K562 (cell line): ENCODE measurements at regions not wholly inside any gene's neighbourhood (a gene's known extent, or its start where the extent isn't known, plus 50 kb on each side); places are given as distances from the start of the nearest gene placed in this dataset.

Source experiments
- ATAC-seq: fragments of 200-7000 bp; cut with Tn5 transposase; 3 replicates; pipeline ENCODE4 v1.9.1; 2020; ENCODE audit warnings: moderate library complexity
- BruUV-seq: library from RNA; stranded (reverse); fragments of 400-500 nt; replicated peaks from 2 replicates; lab custom pipeline; 2021; lab: Mats Ljungman, UMichigan
- CTCF ChIA-PET: fragments of 300-600 bp; formaldehyde crosslinking; extraction: SDS; loops from one replicate; lab custom pipeline; 2021; ENCODE audit warnings: low intra/inter-chr PET ratio; lab: Yijun Ruan, JAX
- POLR2A ChIA-PET: fragments of 300-600, 350-650 bp; sonication (Branson Sonifier 250); formaldehyde crosslinking; extraction: SDS; loops from one replicate; lab custom pipeline; 2021; ENCODE audit warnings: antibody characterized with exemption, inconsistent platforms; lab: Yijun Ruan, JAX
- DNase-seq, 4 experiments: peaks; one replicate each; pipeline versions ENCODE4 v3.0.0 to v3.0.0-alpha.2; 2011 to 2018; ENCODE audit warnings: low spot score in 3 of 4, mixed read lengths in 3 of 4; ENCODE audit errors: extremely low read depth in 1 of 4
- FAIRE-seq: peaks from 2 replicates; lab custom pipeline; 2011; peaks lifted over from hg19 to GRCh38; lab: Jason Lieb, UNC
- H2AFZ ChIP-seq: 2 replicates; pipeline ENCODE4 v1.6.0; 2011; ENCODE audit warnings: low read depth, low read length, control low read depth, inconsistent platforms
- H3K27ac ChIP-seq: fragments of 200-600 bp; 3 replicates; pipeline ENCODE4 v1.8.0; 2011; ENCODE audit warnings: low read depth, mild to moderate bottlenecking, control low read depth, inconsistent platforms, low read length, moderate library complexity, mixed read lengths; ENCODE audit errors: extremely low read depth
- H3K27me3 ChIP-seq, 2 experiments: fragments of 300-600 bp in 1 of 2; 2 replicates in 1 of 2; 3 replicates in 1 of 2; pipeline versions ENCODE4 v1.6.0 to v1.8.0; 2011; ENCODE audit warnings: inconsistent platforms in 2 of 2, low read length in 2 of 2, mild to moderate bottlenecking in 1 of 2, mixed read lengths in 1 of 2, moderate library complexity in 1 of 2; ENCODE audit not compliant: control insufficient read depth in 2 of 2, insufficient read depth in 2 of 2
- H3K36me3 ChIP-seq: fragments of 300-600 bp; 3 replicates; pipeline ENCODE4 v1.8.0; 2011; ENCODE audit warnings: mild to moderate bottlenecking, low read length, inconsistent platforms; ENCODE audit not compliant: control insufficient read depth, insufficient read depth
- H3K4me1 ChIP-seq, 2 experiments: fragments of 200-600 bp in 1 of 2; replicated peaks in 1 of 2; 2 replicates in 1 of 2; 3 replicates in 1 of 2; pipeline versions ENCODE4 v1.5.1 to v1.8.0; 2011; ENCODE audit warnings: inconsistent platforms in 2 of 2, low read length in 2 of 2, mild to moderate bottlenecking in 1 of 2, mixed read lengths in 1 of 2, moderate library complexity in 1 of 2; ENCODE audit not compliant: control insufficient read depth in 2 of 2, insufficient read depth in 2 of 2
- H3K4me2 ChIP-seq: 2 replicates; pipeline ENCODE4 v1.6.1; 2011; ENCODE audit warnings: low read length, control low read depth, inconsistent platforms, mixed read lengths; ENCODE audit not compliant: insufficient read depth
- H3K4me3 ChIP-seq: fragments of 200-600 bp; sonication (generic), shearing (Covaris generic); 2 replicates; pipeline ENCODE4 v1.5.1; 2016; ENCODE audit warnings: control low read depth, inconsistent platforms
- H3K79me2 ChIP-seq: fragments of 200-600 bp; 3 replicates; pipeline ENCODE4 v1.8.0; 2011; ENCODE audit warnings: low read length, inconsistent platforms; ENCODE audit not compliant: control insufficient read depth, insufficient read depth
- H3K9ac ChIP-seq, 2 experiments: 2 replicates each; pipeline versions ENCODE4 v1.6.0 to v1.6.1; 2011; ENCODE audit warnings: low read depth in 2 of 2, low read length in 2 of 2, control low read depth in 1 of 2, inconsistent platforms in 1 of 2, mild to moderate bottlenecking in 1 of 2, mixed read lengths in 1 of 2; ENCODE audit not compliant: insufficient read depth in 1 of 2
- H3K9me1 ChIP-seq: one replicate; pipeline ENCODE4 v1.6.0; 2011; ENCODE audit warnings: inconsistent platforms, mild to moderate bottlenecking, low read length, moderate library complexity; ENCODE audit not compliant: control insufficient read depth, insufficient read depth
- H3K9me3 ChIP-seq: replicated peaks from 2 replicates; pipeline ENCODE4 v1.5.1; 2011; ENCODE audit warnings: low read depth, low read length, inconsistent platforms; ENCODE audit not compliant: control insufficient read depth, insufficient read depth
- H4K20me1 ChIP-seq: replicated peaks from 2 replicates; pipeline ENCODE4 v1.6.1; 2011; ENCODE audit warnings: low read length, inconsistent platforms, mixed read lengths; ENCODE audit not compliant: control insufficient read depth, insufficient read depth
- BHLHE40 ChIP-seq: IDR thresholded peaks from 2 replicates; pipeline ENCODE4 v1.6.1; 2011; ENCODE audit warnings: low read length, improper control_type of control experiment
- FOXA3 ChIP-seq, 2 experiments: fragments of 450-650 bp in 1 of 2; sonication (generic) in 1 of 2; formaldehyde crosslinking; IDR thresholded peaks in 1 of 2; conservative IDR thresholded peaks in 1 of 2; 2 replicates each; pipeline versions ENCODE4 v1.4.0 to v1.8.0; 2020 to 2022; ENCODE audit warnings: mild to moderate bottlenecking in 2 of 2, missing genetic modification reagents in 1 of 2
- GTF2F1 ChIP-seq: IDR thresholded peaks from 2 replicates; pipeline ENCODE4 v1.6.1; 2011; ENCODE audit warnings: low read depth, low read length, improper control_type of control experiment
- MAFG ChIP-seq: fragments of 450-650 bp; conservative IDR thresholded peaks from 2 replicates; pipeline ENCODE4 v1.6.1; 2016; ENCODE audit warnings: missing genetic modification characterization, missing compliant biosample characterization
- NFE2 ChIP-seq: IDR thresholded peaks from 2 replicates; pipeline ENCODE4 v1.6.1; 2014; ENCODE audit warnings: antibody characterized with exemption, low read depth
- RFX1 ChIP-seq: fragments of 450-650 bp; IDR thresholded peaks from 2 replicates; pipeline ENCODE4 v1.6.1; 2016; ENCODE audit warnings: mild to moderate bottlenecking, moderate library complexity
- SNRNP70 ChIP-seq: fragments of 200-400 bp; formaldehyde crosslinking; optimal IDR thresholded peaks from 2 replicates; pipeline ENCODE3; 2017; ENCODE audit warnings: low read depth, low read length
- ZNF239 ChIP-seq: fragments of 250-450 bp; sonication (Bioruptor Pico); IDR thresholded peaks from 2 replicates; pipeline ENCODE4 v1.4.0; 2020; ENCODE audit warnings: mild to moderate bottlenecking
- ZNF316 ChIP-seq: fragments of 450-650 bp; IDR thresholded peaks from 2 replicates; pipeline ENCODE4 v1.6.1; 2016
- ZNF431 ChIP-seq: sonication (generic); formaldehyde crosslinking; IDR thresholded peaks from 2 replicates; pipeline ENCODE4 v1.8.0; 2022; ENCODE audit warnings: mild to moderate bottlenecking, missing genetic modification reagents
- ZNF584 ChIP-seq: fragments of 200-800 bp; sonication (Bioruptor generic); IDR thresholded peaks from 2 replicates; pipeline ENCODE4 v1.6.1; 2016; ENCODE audit warnings: low read depth, mild to moderate bottlenecking, missing genetic modification characterization, missing compliant biosample characterization
- ZNF76 ChIP-seq: fragments of 250-450 bp; sonication (Bioruptor Pico); IDR thresholded peaks from 2 replicates; pipeline ENCODE4 v1.4.0; 2020; ENCODE audit warnings: mild to moderate bottlenecking, moderate library complexity, borderline replicate concordance
- WGBS: fragments of 100-300 bp; shearing (Covaris generic); methylation state at CpG from one replicate; pipeline ENCODE4 v1.1.6; 2016; ENCODE audit warnings: low coverage, mixed read lengths; ENCODE audit not compliant: insufficient coverage; ENCODE audit errors: missing lambda C conversion rate; 5-methylcytosine and 5-hydroxymethylcytosine counted together
- in situ Hi-C: fragments of 300-500 bp; cut with MboI; formaldehyde crosslinking; loops from 4 replicates; pipeline ENCODE4 v1.15.0; 2018; ENCODE audit warnings: inconsistent platforms, mixed read lengths
- intact Hi-C: fragments of 100-400 bp; cut with micrococcal nuclease; formaldehyde crosslinking; loops from 2 replicates; pipeline ENCODE4 v1.14.2; 2022
- TF ChIP-seq, protein P1 (sequence below), 3 experiments: IDR thresholded peaks in 2 of 3; conservative IDR thresholded peaks in 1 of 3; 2 replicates each; pipeline ENCODE4 v1.5.1; 2011 to 2012; ENCODE audit warnings: low read length in 3 of 3, mild to moderate bottlenecking in 3 of 3, control low read depth in 2 of 3, improper control_type of control experiment in 1 of 3, inconsistent platforms in 1 of 3, low read depth in 1 of 3, mixed read lengths in 1 of 3, moderate library complexity in 1 of 3; ENCODE audit not compliant: insufficient read depth in 2 of 3

DNA sequence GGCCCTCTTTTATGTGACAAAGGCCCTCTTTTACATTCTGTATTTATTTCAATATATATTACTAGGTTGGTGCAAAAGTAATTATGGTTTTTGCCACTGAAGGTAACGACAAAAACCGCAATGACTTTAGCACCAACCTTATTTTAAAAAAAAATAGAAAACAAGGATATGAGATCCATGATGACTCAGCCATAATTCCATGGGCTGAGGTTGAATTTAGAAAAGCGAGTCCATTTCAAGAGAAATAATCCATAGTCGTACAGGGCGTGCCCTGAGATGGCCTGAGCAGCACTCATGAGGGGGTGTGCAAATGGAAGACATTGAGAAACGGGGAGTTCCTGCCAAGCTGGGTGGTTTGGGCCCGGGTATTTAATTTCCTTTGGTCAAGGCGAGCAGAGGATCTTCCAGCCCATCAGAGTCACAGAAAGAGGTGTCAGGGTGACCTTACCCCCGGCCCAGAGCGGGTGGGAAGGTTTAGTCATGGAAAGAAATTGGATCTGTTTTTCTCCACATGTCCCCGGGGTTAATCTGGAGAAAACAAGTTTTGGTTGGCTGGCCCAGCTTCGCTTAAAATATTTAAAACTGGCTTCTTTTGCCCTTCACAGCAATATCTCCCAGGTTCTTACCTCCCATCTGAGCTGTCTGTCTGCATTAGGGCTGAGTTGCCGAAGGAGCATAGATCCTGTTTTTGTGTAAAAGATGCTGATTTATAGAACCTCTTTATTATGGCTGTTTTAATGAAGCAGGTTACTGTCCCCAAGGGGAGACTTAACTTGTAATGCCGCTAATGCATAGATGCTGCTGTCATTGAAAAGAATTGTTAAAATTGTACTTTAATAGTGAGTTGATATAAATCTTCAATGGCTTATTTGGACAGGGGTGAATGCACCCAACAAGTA is 255.6 kb downstream of the PREX1 start:
- BruUV-seq = no TSS peak
- ChIA-PET CTCF (no interaction called here), POLR2A (interaction anchor here (0.6 kb wide), 1 partner anchor 847 kb away, joined by 4 read pairs; no protein-coding TSS in a partner anchor)
- DNase-seq = no peak
- H3K9ac ChIP-seq = no peak overlapping the region
- H3K27ac ChIP-seq = no peak overlapping the region
- intact Hi-C loops (no loop called here), in situ Hi-C loops (no loop called here)
- no peak for FAIRE-seq
- H3K4me2 ChIP-seq = no peak overlapping the region
- TF ChIP-seq, protein P1, sequence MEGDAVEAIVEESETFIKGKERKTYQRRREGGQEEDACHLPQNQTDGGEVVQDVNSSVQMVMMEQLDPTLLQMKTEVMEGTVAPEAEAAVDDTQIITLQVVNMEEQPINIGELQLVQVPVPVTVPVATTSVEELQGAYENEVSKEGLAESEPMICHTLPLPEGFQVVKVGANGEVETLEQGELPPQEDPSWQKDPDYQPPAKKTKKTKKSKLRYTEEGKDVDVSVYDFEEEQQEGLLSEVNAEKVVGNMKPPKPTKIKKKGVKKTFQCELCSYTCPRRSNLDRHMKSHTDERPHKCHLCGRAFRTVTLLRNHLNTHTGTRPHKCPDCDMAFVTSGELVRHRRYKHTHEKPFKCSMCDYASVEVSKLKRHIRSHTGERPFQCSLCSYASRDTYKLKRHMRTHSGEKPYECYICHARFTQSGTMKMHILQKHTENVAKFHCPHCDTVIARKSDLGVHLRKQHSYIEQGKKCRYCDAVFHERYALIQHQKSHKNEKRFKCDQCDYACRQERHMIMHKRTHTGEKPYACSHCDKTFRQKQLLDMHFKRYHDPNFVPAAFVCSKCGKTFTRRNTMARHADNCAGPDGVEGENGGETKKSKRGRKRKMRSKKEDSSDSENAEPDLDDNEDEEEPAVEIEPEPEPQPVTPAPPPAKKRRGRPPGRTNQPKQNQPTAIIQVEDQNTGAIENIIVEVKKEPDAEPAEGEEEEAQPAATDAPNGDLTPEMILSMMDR (IDR thresholded peaks at IDR 0.05 in 2 of 3, conservative IDR thresholded peaks at IDR 0.05 in 1 of 3; ENCODE audit: insufficient read depth in 2 of 3, low read depth in 1 of 3, low read length in 3 of 3) = no peak
- no peak for TF ChIP-seq SNRNP70
- TF ChIP-seq BHLHE40 = no peak
- TF ChIP-seq FOXA3 (CRISPR knock-in tag; conservative IDR thresholded peaks at IDR 0.05 in 1 of 2, IDR thresholded peaks at IDR 0.05 in 1 of 2) = no peak
- no peak for TF ChIP-seq ZNF76 (CRISPR knock-in tag)
- peak; percentile 58 for TF ChIP-seq MAFG
- TF ChIP-seq ZNF239 (CRISPR knock-in tag) = no peak
- TF ChIP-seq GTF2F1 = no peak
- TF ChIP-seq NFE2 = peak; percentile 47; the same call in 1 of the 2 replicates
- TF ChIP-seq ZNF316 = peak; percentile 59
- no peak for TF ChIP-seq RFX1
- TF ChIP-seq ZNF584 = no peak
- TF ChIP-seq ZNF431 = no peak
- H3K4me3 ChIP-seq = no peak overlapping the region
- H3K36me3 ChIP-seq = no peaks in the 10 kb centered on the region
- H3K4me1 ChIP-seq = no peaks in the 10 kb centered on the region
- no peaks in the 10 kb centered on the region for H3K9me1 ChIP-seq
- no peaks in the 10 kb centered on the region for H3K79me2 ChIP-seq
- ATAC-seq = no peak
- H4K20me1 ChIP-seq = no peaks in the 10 kb centered on the region
- H3K9me3 ChIP-seq = no peaks in the 10 kb centered on the region
- peaks cover 0 to 29% of the 10 kb centered on the region in 2 experiments; a peak in 4 of 5 replicates for H3K27me3 ChIP-seq
- WGBS = 1% methylated on average over 14 of the region's 14 CpGs
- H2AFZ ChIP-seq = no peak overlapping the region
